HEK293 (cell line): ENCODE measurements at regions not wholly inside any gene's neighbourhood (a gene's known extent, or its start where the extent isn't known, plus 50 kb on each side); places are given as distances from the start of the nearest gene placed in this dataset.

Experiments used
- CTCF ChIA-PET: fragments of 350-600 bp; formaldehyde crosslinking; extraction: SDS; loops from one replicate; lab custom pipeline; 2021; ENCODE audit warnings: antibody characterized with exemption; lab: Yijun Ruan, JAX
- POLR2A ChIA-PET: fragments of 300-600 bp; formaldehyde crosslinking; extraction: SDS; loops from one replicate; lab custom pipeline; 2020; ENCODE audit warnings: antibody characterized with exemption, inconsistent platforms; lab: Yijun Ruan, JAX
- H3K27ac ChIP-seq: fragments of 200-500 bp; sonication (Bioruptor generic); 2 replicates; pipeline ENCODE4 v1.5.1; 2014; ENCODE audit warnings: low read depth, low read length, control low read depth, inconsistent platforms; ENCODE audit errors: extremely low read depth
- H3K36me3 ChIP-seq, 2 experiments: fragments of 200-500 bp in 1 of 2; sonication (Bioruptor generic) in 1 of 2; 1 replicate in 1 of 2; 2 replicates in 1 of 2; pipeline ENCODE4 v1.5.1; 2014 to 2017; ENCODE audit warnings: inconsistent platforms in 2 of 2, low read length in 2 of 2; ENCODE audit not compliant: control insufficient read depth in 2 of 2, insufficient read depth in 1 of 2
- H3K4me1 ChIP-seq: fragments of 200-500 bp; sonication (Bioruptor generic); 2 replicates; pipeline ENCODE4 v1.5.1; 2014; ENCODE audit warnings: mild to moderate bottlenecking, low read length, inconsistent platforms; ENCODE audit not compliant: control insufficient read depth, insufficient read depth
- H3K4me3 ChIP-seq: 2 replicates; pipeline ENCODE4 v1.5.1; 2011; ENCODE audit warnings: low read depth, mild to moderate bottlenecking, control low read depth, low read length, moderate library complexity
- H3K9me3 ChIP-seq: fragments of 200-500 bp; sonication (Bioruptor generic); 2 replicates; pipeline ENCODE4 v1.5.1; 2014; ENCODE audit warnings: low read depth, low read length, inconsistent platforms; ENCODE audit not compliant: control insufficient read depth, insufficient read depth
- BCL11A ChIP-seq: fragments of 450-650 bp; formaldehyde crosslinking; IDR thresholded peaks from 2 replicates; pipeline ENCODE4 v1.5.1; 2016; ENCODE audit warnings: low read depth, missing biosample characterization, missing genetic modification characterization
- KLF8 ChIP-seq: fragments of 450-650 bp; formaldehyde crosslinking; IDR thresholded peaks from 2 replicates; pipeline ENCODE4 v1.5.1; 2016; ENCODE audit warnings: missing biosample characterization, missing genetic modification characterization
- PRDM10 ChIP-seq: fragments of 450-650 bp; formaldehyde crosslinking; IDR thresholded peaks from 2 replicates; pipeline ENCODE4 v1.5.1; 2016; ENCODE audit warnings: missing biosample characterization, missing genetic modification characterization
- PRDM2 ChIP-seq: fragments of 450-650 bp; formaldehyde crosslinking; IDR thresholded peaks from 2 replicates; pipeline ENCODE4 v1.5.1; 2016; ENCODE audit warnings: missing biosample characterization, missing genetic modification characterization, borderline replicate concordance
- SP7 ChIP-seq: fragments of 450-650 bp; formaldehyde crosslinking; IDR thresholded peaks from 2 replicates; pipeline ENCODE4 v1.5.1; 2016; ENCODE audit warnings: missing biosample characterization, missing genetic modification characterization
- TRIM28 ChIP-seq: IDR thresholded peaks from 2 replicates; pipeline ENCODE4 v1.6.1; 2011; ENCODE audit warnings: low read length, control low read depth, borderline replicate concordance
- ZBTB17 ChIP-seq: fragments of 450-650 bp; formaldehyde crosslinking; IDR thresholded peaks from 2 replicates; pipeline ENCODE4 v1.5.1; 2016; ENCODE audit warnings: missing biosample characterization, missing genetic modification characterization
- ZBTB26 ChIP-seq: fragments of 450-650 bp; formaldehyde crosslinking; optimal IDR thresholded peaks from 2 replicates; pipeline ENCODE3; 2016; ENCODE audit warnings: missing biosample characterization, mild to moderate bottlenecking, missing genetic modification characterization
- ZFP37 ChIP-seq: fragments of 450-650 bp; formaldehyde crosslinking; IDR thresholded peaks from 2 replicates; pipeline ENCODE4 v1.5.1; 2016; ENCODE audit warnings: missing biosample characterization, missing genetic modification characterization
- ZIC2 ChIP-seq: fragments of 450-650 bp; formaldehyde crosslinking; IDR thresholded peaks from 2 replicates; pipeline ENCODE4 v1.5.1; 2016; ENCODE audit warnings: missing biosample characterization, missing genetic modification characterization
- ZNF214 ChIP-seq: fragments of 450-650 bp; formaldehyde crosslinking; IDR thresholded peaks from 2 replicates; pipeline ENCODE4 v1.5.1; 2017; ENCODE audit warnings: missing biosample characterization, mild to moderate bottlenecking, missing genetic modification characterization, borderline replicate concordance
- ZNF366 ChIP-seq: fragments of 450-650 bp; formaldehyde crosslinking; conservative IDR thresholded peaks from 2 replicates; pipeline ENCODE4 v1.5.1; 2016; ENCODE audit warnings: missing biosample characterization, missing genetic modification characterization
- ZNF398 ChIP-seq: fragments of 450-650 bp; formaldehyde crosslinking; IDR thresholded peaks from 2 replicates; pipeline ENCODE4 v1.5.1; 2017; ENCODE audit warnings: missing biosample characterization, missing genetic modification characterization
- ZNF629 ChIP-seq: fragments of 450-650 bp; formaldehyde crosslinking; IDR thresholded peaks from 2 replicates; pipeline ENCODE4 v1.5.1; 2017; ENCODE audit warnings: missing biosample characterization, missing genetic modification characterization

GRCh38 chr1:84089867-84090266 lies 54.2 kb upstream of the PRKACB start (continued):
- TF ChIP-seq ZBTB26 (tag by site-specific recombination), result no peak

GRCh38 chr1:84089465-84089864 lies 54.6 kb upstream of the PRKACB start:
- Histone ChIP-seq H3K9me3 (no peaks in the 10 kb centered on the region), H3K4me1 (peaks cover 13% of the 10 kb centered on the region; the same call in 1 of the 2 replicates), H3K36me3 (no peaks in the 10 kb centered on the region), H3K27ac (no peak overlapping the region), H3K4me3 (no peak overlapping the region)
- TF ChIP-seq ZNF214 (tag by site-specific recombination) (peak; percentile 82), ZNF629 (tag by site-specific recombination) (0 out of 2 replicates have a peak, but pooled peaks have one; percentile 35), ZFP37 (tag by site-specific recombination) (peak; percentile 39; the same call in 1 of the 2 replicates), SP7 (peak; percentile 42; the same call in 1 of the 2 replicates), ZBTB17 (tag by site-specific recombination) (peak; percentile 77), ZNF398 (tag by site-specific recombination) (0 out of 2 replicates have a peak, but pooled peaks have one; percentile 14), KLF8 (peak; percentile 50; the same call in 1 of the 2 replicates), TRIM28 (no peak), ZNF366 (peak; percentile 30; the same call in 1 of the 2 replicates), PRDM10 (tag by site-specific recombination) (0 out of 2 replicates have a peak, but pooled peaks have one; percentile 12), BCL11A (tag by site-specific recombination) (no peak)
- ChIA-PET POLR2A (interaction anchor here (0.9 to 1.8 kb wide), 2 partner anchors 12 to 30 kb away, joined by 4 to 6 read pairs; no protein-coding TSS in a partner anchor), CTCF (interaction anchor here (1.1 kb wide), 1 partner anchor 14 kb away, joined by 4 read pairs; no protein-coding TSS in a partner anchor)

- Histone ChIP-seq H3K9me3 (no peaks in the 10 kb centered on the region), H3K4me3 (no peak overlapping the region), H3K27ac (no peak overlapping the region), H3K4me1 (peaks cover 14% of the 10 kb centered on the region; the same call in 1 of the 2 replicates), H3K36me3 (no peaks in the 10 kb centered on the region)
- ChIA-PET CTCF (no interaction called here), POLR2A (interaction anchor here (0.8 kb wide), 1 partner anchor 63 kb away, joined by 3 read pairs; no protein-coding TSS in a partner anchor)
- TF ChIP-seq PRDM2 (tag by site-specific recombination), result no peak
- TF ChIP-seq ZIC2 (tag by site-specific recombination), result 0 out of 2 replicates have a peak, but pooled peaks have one; percentile 28
Measured at GRCh38 chr1:84086616-84087015, 57.5 kb upstream of the PRKACB start.
